AG04450 (cell line): ENCODE measurements at regions not wholly inside any gene's neighbourhood (a gene's known extent, or its start where the extent isn't known, plus 50 kb on each side); places are given as distances from the start of the nearest gene placed in this dataset.
"Not testable (repeated sequence)": the region's sequence is repeated elsewhere in the genome, so short reads cannot be mapped to it uniquely, and the experiment has no call there.

ENCODE experiments used
- CTCF ChIA-PET: fragments of 300-600, 350-600 bp; formaldehyde crosslinking; extraction: SDS; loops from one replicate; lab custom pipeline; 2022; ENCODE audit warnings: antibody characterized with exemption, inconsistent platforms; lab: Charles Lee
- POLR2A ChIA-PET: fragments of 350-600 bp; formaldehyde crosslinking; extraction: SDS; loops from one replicate; lab custom pipeline; 2021; ENCODE audit warnings: antibody characterized with exemption, inconsistent platforms; lab: Yijun Ruan, JAX
- DNase-seq: peaks from one replicate; pipeline ENCODE4 v3.0.0-alpha.2; 2011; ENCODE audit warnings: low read depth, low spot score
- H3K27ac ChIP-seq: one replicate; pipeline ENCODE4 v1.5.1; 2012; ENCODE audit warnings: low read depth, low read length, control low read depth
- H3K27me3 ChIP-seq: one replicate; pipeline ENCODE4 v1.6.0; 2012; ENCODE audit warnings: low read length; ENCODE audit not compliant: control insufficient read depth, insufficient read depth
- H3K4me3 ChIP-seq: 2 replicates; pipeline ENCODE4 v1.5.1; 2011; ENCODE audit warnings: mild to moderate bottlenecking, low read depth, low read length, control low read depth
- H3K9me3 ChIP-seq: 2 replicates; pipeline ENCODE4 v1.5.1; 2012; ENCODE audit warnings: low read length; ENCODE audit not compliant: control insufficient read depth, insufficient read depth
- CTCF ChIP-seq: IDR thresholded peaks from 2 replicates; pipeline ENCODE4 v1.5.1; 2011; ENCODE audit warnings: low read depth, low read length, control low read depth, inconsistent platforms

- POLR2A ChIA-PET: no interaction called here
- no peak for DNase-seq
- H3K4me3 ChIP-seq: no peak overlapping the region
- no peaks in the 10 kb centered on the region for H3K9me3 ChIP-seq
- no peak for TF ChIP-seq CTCF
- H3K27me3 ChIP-seq: no peaks in the 10 kb centered on the region
- CTCF ChIA-PET: interaction anchor here (1.8 kb wide), 1 partner anchor 21 kb away, joined by 5 read pairs; no protein-coding TSS in a partner anchor
- H3K27ac ChIP-seq: no peak overlapping the region
These were observed 106.9 kb upstream of the ZNF746 start for GRCh38 chr7:149604521-149604920.

DNA sequence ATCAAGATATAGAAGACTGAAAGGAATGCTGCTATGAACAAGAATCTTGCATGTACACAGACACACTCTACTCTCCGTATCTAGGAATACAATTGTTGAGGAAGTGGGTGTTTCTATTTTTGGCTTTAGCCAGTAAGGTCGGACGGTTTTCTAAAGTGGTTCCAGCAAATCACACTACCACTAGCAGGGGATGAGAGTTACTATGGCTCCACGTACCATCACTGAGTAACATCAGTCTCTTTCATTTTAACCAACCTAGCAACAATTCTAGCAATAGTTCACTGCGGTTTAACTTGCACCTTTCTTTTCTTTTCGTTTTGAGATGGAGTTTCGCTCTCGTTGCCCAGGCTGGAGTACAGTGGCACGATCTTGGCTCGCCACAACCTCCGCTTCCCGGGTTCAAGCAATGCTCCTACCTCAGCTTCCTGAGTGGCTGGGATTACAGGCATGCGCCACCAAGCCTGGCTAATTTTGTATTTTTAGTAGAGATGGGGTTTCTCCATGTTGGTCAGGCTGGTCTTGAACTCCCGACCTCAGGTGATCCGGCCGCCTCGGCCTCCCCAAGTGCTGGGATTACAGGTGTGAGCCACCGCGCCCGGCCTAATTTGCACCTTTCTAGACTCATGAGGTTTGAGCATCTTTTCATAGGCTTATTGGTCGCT lies 103.2 kb upstream of the ZNF746 start:
- H3K27ac ChIP-seq, POLR2A ChIA-PET, H3K4me3 ChIP-seq, H3K9me3 ChIP-seq, CTCF ChIA-PET, H3K27me3 ChIP-seq, DNase-seq: not testable (repeated sequence)

GRCh38 chr7:149599636-149600206 lies 102.1 kb upstream of the ZNF746 start:
- ChIA-PET POLR2A (interaction anchor here (0.6 kb wide), 1 partner anchor 22 kb away, joined by 4 read pairs; no protein-coding TSS in a partner anchor), CTCF (interaction anchor here (0.9 to 1.2 kb wide), 3 partner anchors 23 to 289 kb away, joined by 3 to 5 read pairs (median 3); no protein-coding TSS in a partner anchor)
- no peak for DNase-seq
- H3K27me3 ChIP-seq: no peaks in the 10 kb centered on the region
- TF ChIP-seq CTCF: no peak
- no peaks in the 10 kb centered on the region for H3K9me3 ChIP-seq
- H3K4me3 ChIP-seq: no peak overlapping the region
- H3K27ac ChIP-seq: no peak overlapping the region

GRCh38 chr7:149598721-149599308 lies 101.2 kb upstream of the ZNF746 start:
- no peak overlapping the region for H3K27ac ChIP-seq
- TF ChIP-seq CTCF: peak; percentile 47
- CTCF ChIA-PET: interaction anchor here (0.7 to 1.5 kb wide), 7 partner anchors 10 to 594 kb away, joined by 3 to 7 read pairs (median 3); partner anchors contain the start of gene ZNF783

GRCh38 chr7:149597789-149598188 lies 100.2 kb upstream of the ZNF746 start:
- DNase-seq, H3K4me3 ChIP-seq, H3K27ac ChIP-seq, H3K9me3 ChIP-seq, H3K27me3 ChIP-seq, POLR2A ChIA-PET: not testable (repeated sequence)
- CTCF ChIA-PET: interaction anchor here (1.4 to 1.5 kb wide), 2 partner anchors 11 to 288 kb away, joined by 4 to 7 read pairs; no protein-coding TSS in a partner anchor

More at GRCh38 chr7:149598721-149599308, 101.2 kb upstream of the ZNF746 start:
- no peak for DNase-seq
- POLR2A ChIA-PET: interaction anchor here (0.9 kb wide), 1 partner anchor 139 kb away, joined by 4 read pairs; no protein-coding TSS in a partner anchor
- Histone ChIP-seq H3K27me3 (no peaks in the 10 kb centered on the region), H3K9me3 (no peaks in the 10 kb centered on the region), H3K4me3 (no peak overlapping the region)
